ENCODE measurements at regions not wholly inside any gene's neighbourhood (a gene's known extent, or its start where the extent isn't known, plus 50 kb on each side); places are given as distances from the start of the nearest gene placed in this dataset.

- DNase-seq (ENCODE audit: extremely low spot score, insufficient read length, low read depth) = no peak
- no peak for FAIRE-seq
Observed at GRCh38 chr5:54663866-54664265, 146.3 kb downstream of the SNX18 start.

- FAIRE-seq = no peak
- DNase-seq (ENCODE audit: extremely low spot score, insufficient read length, low read depth) = no peak
Observed at GRCh38 chr5:54661111-54661510, 143.6 kb downstream of the SNX18 start.

- FAIRE-seq (no peak), DNase-seq (ENCODE audit: extremely low spot score, insufficient read length, low read depth) (no peak)
Observed at GRCh38 chr5:54659700-54660131, 142.2 kb downstream of the SNX18 start.

GRCh38 chr5:54658010-54658409 lies 140.5 kb downstream of the SNX18 start:
- DNase-seq (ENCODE audit: extremely low spot score, insufficient read length, low read depth) (no peak), FAIRE-seq (no peak)

- FAIRE-seq (no peak), DNase-seq (ENCODE audit: extremely low spot score, insufficient read length, low read depth) (no peak)
Observed at GRCh38 chr5:54656261-54656728, 138.7 kb downstream of the SNX18 start.

- DNase-seq (ENCODE audit: extremely low spot score, insufficient read length, low read depth) = no peak
- no peak for FAIRE-seq
Observed at GRCh38 chr5:54655761-54656160, 138.2 kb downstream of the SNX18 start.

GRCh38 chr5:54655266-54655665 lies 137.7 kb downstream of the SNX18 start:
- DNase-seq (ENCODE audit: extremely low spot score, insufficient read length, low read depth) = no peak
- FAIRE-seq = no peak

GRCh38 chr5:54653956-54654614 lies 136.5 kb downstream of the SNX18 start:
- FAIRE-seq = no peak
- no peak for DNase-seq (ENCODE audit: extremely low spot score, insufficient read length, low read depth)

- DNase-seq (ENCODE audit: extremely low spot score, insufficient read length, low read depth) = no peak
- no peak for FAIRE-seq
Observed at GRCh38 chr5:54651482-54652076, 134.0 kb downstream of the SNX18 start.

- DNase-seq (ENCODE audit: extremely low spot score, insufficient read length, low read depth) (no peak), FAIRE-seq (no peak)
Observed at GRCh38 chr5:54649041-54649504, 131.5 kb downstream of the SNX18 start.

GRCh38 chr5:54646356-54647101 lies 129.0 kb downstream of the SNX18 start:
- DNase-seq (ENCODE audit: extremely low spot score, insufficient read length, low read depth) (peak; percentile 42), FAIRE-seq (peak; percentile 87)

- no peak for DNase-seq (ENCODE audit: extremely low spot score, insufficient read length, low read depth)
- no peak for FAIRE-seq
Observed at GRCh38 chr5:54645882-54646355, 128.4 kb downstream of the SNX18 start.

GRCh38 chr5:54644226-54644625 lies 126.7 kb downstream of the SNX18 start:
- no peak for FAIRE-seq

GRCh38 chr5:54643685-54644106 lies 126.1 kb downstream of the SNX18 start:
- FAIRE-seq (no peak), DNase-seq (ENCODE audit: extremely low spot score, insufficient read length, low read depth) (no peak)

More at GRCh38 chr5:54644226-54644625, 126.7 kb downstream of the SNX18 start:
- no peak for DNase-seq (ENCODE audit: extremely low spot score, insufficient read length, low read depth)

- no peak for DNase-seq (ENCODE audit: extremely low spot score, insufficient read length, low read depth)
- FAIRE-seq = no peak
Observed at GRCh38 chr5:54639621-54640020, 122.1 kb downstream of the SNX18 start.

- DNase-seq (ENCODE audit: extremely low spot score, insufficient read length, low read depth) (no peak), FAIRE-seq (no peak)
Observed at GRCh38 chr5:54638106-54638505, 120.5 kb downstream of the SNX18 start.

- no peak for FAIRE-seq
- DNase-seq (ENCODE audit: extremely low spot score, insufficient read length, low read depth) = no peak
Observed at GRCh38 chr5:54637654-54638053, 120.1 kb downstream of the SNX18 start.

GRCh38 chr5:54634089-54634488 lies 116.5 kb downstream of the SNX18 start:
- no peak for FAIRE-seq
- no peak for DNase-seq (ENCODE audit: extremely low spot score, insufficient read length, low read depth)

GRCh38 chr5:54632131-54632701 lies 114.7 kb downstream of the SNX18 start:
- FAIRE-seq (no peak), DNase-seq (ENCODE audit: extremely low spot score, insufficient read length, low read depth) (no peak)

GRCh38 chr5:54630738-54631359 lies 113.3 kb downstream of the SNX18 start:
- FAIRE-seq = no peak
- no peak for DNase-seq (ENCODE audit: extremely low spot score, insufficient read length, low read depth)
